ENCODE measurements at regions not wholly inside any gene's neighbourhood (a gene's known extent, or its start where the extent isn't known, plus 50 kb on each side); places are given as distances from the start of the nearest gene placed in this dataset.

DNA sequence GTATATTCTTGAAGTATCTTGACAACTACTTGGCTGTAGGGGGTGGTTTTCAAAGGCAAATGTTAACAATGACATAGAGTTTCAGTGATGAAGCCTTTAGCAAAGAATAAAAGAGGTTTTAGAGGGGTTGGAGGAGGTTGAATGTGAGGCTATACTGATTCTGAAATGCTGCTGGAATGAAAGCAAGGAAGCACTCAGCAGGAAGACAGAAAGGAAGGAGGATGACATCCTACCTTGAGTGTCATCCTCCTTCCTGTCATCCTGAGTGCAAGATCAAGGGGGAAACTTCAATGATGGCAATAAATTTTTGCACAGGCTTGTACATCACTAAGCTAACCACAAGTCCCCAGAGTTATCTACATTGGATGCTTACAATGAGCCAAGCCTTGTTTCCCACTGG, 120.5 kb downstream of the APIP start:
- H3K27ac Mint-ChIP-seq (ENCODE audit: unreplicated experiment): no peak overlapping the region
- peaks cover 53% of the 10 kb centered on the region for H3K4me1 Mint-ChIP-seq (ENCODE audit: low read depth, unreplicated experiment)
- no peak for DNase-seq
- H3K9me3 Mint-ChIP-seq (ENCODE audit: low read depth, unreplicated experiment): peaks cover 7% of the 10 kb centered on the region
- H3K36me3 Mint-ChIP-seq (ENCODE audit: insufficient read depth, unreplicated experiment): no peaks in the 10 kb centered on the region
- CTCF ChIA-PET: no interaction called here
- H3K4me3 Mint-ChIP-seq (ENCODE audit: low read depth, unreplicated experiment): no peak overlapping the region
- intact Hi-C loops (cut with micrococcal nuclease; ENCODE audit: unreplicated experiment): no loop called here
- no TSS peak for BruUV-seq (replicated peaks)
- TF ChIP-seq, protein P1, sequence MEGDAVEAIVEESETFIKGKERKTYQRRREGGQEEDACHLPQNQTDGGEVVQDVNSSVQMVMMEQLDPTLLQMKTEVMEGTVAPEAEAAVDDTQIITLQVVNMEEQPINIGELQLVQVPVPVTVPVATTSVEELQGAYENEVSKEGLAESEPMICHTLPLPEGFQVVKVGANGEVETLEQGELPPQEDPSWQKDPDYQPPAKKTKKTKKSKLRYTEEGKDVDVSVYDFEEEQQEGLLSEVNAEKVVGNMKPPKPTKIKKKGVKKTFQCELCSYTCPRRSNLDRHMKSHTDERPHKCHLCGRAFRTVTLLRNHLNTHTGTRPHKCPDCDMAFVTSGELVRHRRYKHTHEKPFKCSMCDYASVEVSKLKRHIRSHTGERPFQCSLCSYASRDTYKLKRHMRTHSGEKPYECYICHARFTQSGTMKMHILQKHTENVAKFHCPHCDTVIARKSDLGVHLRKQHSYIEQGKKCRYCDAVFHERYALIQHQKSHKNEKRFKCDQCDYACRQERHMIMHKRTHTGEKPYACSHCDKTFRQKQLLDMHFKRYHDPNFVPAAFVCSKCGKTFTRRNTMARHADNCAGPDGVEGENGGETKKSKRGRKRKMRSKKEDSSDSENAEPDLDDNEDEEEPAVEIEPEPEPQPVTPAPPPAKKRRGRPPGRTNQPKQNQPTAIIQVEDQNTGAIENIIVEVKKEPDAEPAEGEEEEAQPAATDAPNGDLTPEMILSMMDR (IDR thresholded peaks at IDR 0.05; ENCODE audit: unreplicated experiment): no peak
- no peaks in the 10 kb centered on the region for H3K27me3 Mint-ChIP-seq (ENCODE audit: unreplicated experiment)

DNA sequence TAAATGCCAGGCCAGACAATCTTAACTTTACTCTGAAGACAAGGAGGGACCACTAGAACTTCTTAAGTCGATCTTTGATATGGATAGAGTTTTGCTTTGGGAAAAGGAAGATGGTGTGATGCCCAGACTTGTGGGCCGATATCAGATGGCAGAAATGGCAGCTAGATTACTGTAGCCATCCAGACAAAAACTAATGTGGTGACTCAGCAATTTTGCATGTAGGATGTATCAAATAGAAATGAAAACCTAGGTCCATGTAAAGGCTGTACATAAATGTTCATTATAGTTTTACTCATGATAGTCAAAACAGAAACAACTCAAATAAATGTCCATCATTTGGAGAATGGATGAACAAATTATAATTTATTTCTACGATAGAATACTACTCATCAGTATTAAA, 121.5 kb downstream of the APIP start:
- CTCF ChIA-PET: no interaction called here
- no TSS peak for BruUV-seq (replicated peaks)
- intact Hi-C loops (cut with micrococcal nuclease; ENCODE audit: unreplicated experiment): loop anchor here (5.0 kb wide), 2 partner anchors 58 to 142 kb away; no protein-coding TSS in a partner anchor

DNA sequence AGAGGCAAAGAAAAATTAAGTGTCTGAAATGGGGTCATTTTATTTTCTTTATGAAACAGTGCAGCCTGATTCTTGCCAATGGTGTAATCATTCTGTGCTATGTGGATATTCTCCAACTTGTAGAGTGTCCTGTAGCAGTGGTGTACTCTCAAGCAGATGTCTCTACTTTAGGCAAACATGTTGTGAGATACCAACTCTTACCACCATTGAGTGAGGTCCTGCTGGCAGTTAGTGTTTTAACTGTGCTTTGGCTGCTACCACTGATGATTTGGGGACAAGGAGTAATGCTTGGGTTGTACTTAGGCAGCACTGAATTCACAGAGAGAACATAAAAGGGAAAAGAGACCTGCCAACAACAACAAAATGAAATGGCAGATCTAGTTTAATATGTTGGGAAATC, 122.5 kb downstream of the APIP start:
- H3K27ac Mint-ChIP-seq (ENCODE audit: unreplicated experiment): no peak overlapping the region
- intact Hi-C loops (cut with micrococcal nuclease; ENCODE audit: unreplicated experiment): loop anchor here (1.0 to 5.0 kb wide), 4 partner anchors 32 to 207 kb away; no protein-coding TSS in a partner anchor
- H3K36me3 Mint-ChIP-seq (ENCODE audit: insufficient read depth, unreplicated experiment): no peaks in the 10 kb centered on the region

More for the DNA sequence above, 121.5 kb downstream of the APIP start:
- TF ChIP-seq, protein P1 (IDR thresholded peaks at IDR 0.05; ENCODE audit: unreplicated experiment): no peak
- Mint-ChIP-seq H3K9me3 (ENCODE audit: low read depth, unreplicated experiment) (peaks cover 10% of the 10 kb centered on the region), H3K4me1 (ENCODE audit: low read depth, unreplicated experiment) (peaks cover 56% of the 10 kb centered on the region), H3K27me3 (ENCODE audit: unreplicated experiment) (no peaks in the 10 kb centered on the region), H3K27ac (ENCODE audit: unreplicated experiment) (no peak overlapping the region), H3K4me3 (ENCODE audit: low read depth, unreplicated experiment) (no peak overlapping the region), H3K36me3 (ENCODE audit: insufficient read depth, unreplicated experiment) (no peaks in the 10 kb centered on the region)
- DNase-seq: no peak

DNA sequence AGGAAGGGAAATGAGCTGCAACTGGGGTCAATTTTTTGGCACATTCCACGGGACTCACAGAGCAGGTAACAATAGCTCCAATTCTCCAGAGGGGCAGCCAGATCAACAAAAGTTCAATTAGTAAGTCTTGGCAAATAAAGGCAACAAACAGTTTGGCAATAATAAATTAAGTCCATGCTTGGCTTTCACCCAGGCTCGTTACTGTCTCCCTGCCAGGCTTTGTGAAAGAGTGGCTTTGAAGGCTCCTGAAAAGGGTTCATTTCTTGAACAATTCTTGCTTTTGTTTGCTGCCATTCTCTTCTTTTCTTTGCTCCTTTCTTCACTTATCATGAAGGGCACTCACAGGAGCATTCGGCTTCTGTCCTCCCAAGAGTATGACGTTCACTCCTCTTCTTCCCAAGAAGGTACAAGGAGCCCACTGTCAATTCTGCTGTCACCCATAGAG, 123.3 kb downstream of the APIP start:
- H3K36me3 Mint-ChIP-seq (ENCODE audit: insufficient read depth, unreplicated experiment): no peaks in the 10 kb centered on the region
- peak overlapping the region; percentile 21 for H3K4me3 Mint-ChIP-seq (ENCODE audit: low read depth, unreplicated experiment)
- TF ChIP-seq, protein P1 (IDR thresholded peaks at IDR 0.05; ENCODE audit: unreplicated experiment): no peak
- intact Hi-C loops (cut with micrococcal nuclease; ENCODE audit: unreplicated experiment): loop anchor here (1.0 to 5.0 kb wide), 5 partner anchors 32 to 206 kb away; no protein-coding TSS in a partner anchor
- DNase-seq: peak; percentile 64
- H3K27me3 Mint-ChIP-seq (ENCODE audit: unreplicated experiment): no peaks in the 10 kb centered on the region
- BruUV-seq (replicated peaks): no TSS peak
- H3K9me3 Mint-ChIP-seq (ENCODE audit: low read depth, unreplicated experiment): peaks cover 8% of the 10 kb centered on the region
- H3K27ac Mint-ChIP-seq (ENCODE audit: unreplicated experiment): peak overlapping the region; percentile 66
- CTCF ChIA-PET: interaction anchor here (0.6 to 1.5 kb wide), 9 partner anchors 8 to 382 kb away, joined by 3 to 10 read pairs (median 4); no protein-coding TSS in a partner anchor
- H3K4me1 Mint-ChIP-seq (ENCODE audit: low read depth, unreplicated experiment): peaks cover 59% of the 10 kb centered on the region

More for the DNA sequence above, 122.5 kb downstream of the APIP start:
- DNase-seq: no peak
- TF ChIP-seq, protein P1 (IDR thresholded peaks at IDR 0.05; ENCODE audit: unreplicated experiment): no peak
- Mint-ChIP-seq H3K27me3 (ENCODE audit: unreplicated experiment) (no peaks in the 10 kb centered on the region), H3K4me3 (ENCODE audit: low read depth, unreplicated experiment) (no peak overlapping the region), H3K9me3 (ENCODE audit: low read depth, unreplicated experiment) (peaks cover 11% of the 10 kb centered on the region), H3K4me1 (ENCODE audit: low read depth, unreplicated experiment) (peaks cover 56% of the 10 kb centered on the region)
- CTCF ChIA-PET: no interaction called here
- no TSS peak for BruUV-seq (replicated peaks)
